DND-41 (cell line): ENCODE measurements at regions not wholly inside any gene's neighbourhood (a gene's known extent, or its start where the extent isn't known, plus 50 kb on each side); places are given as distances from the start of the nearest gene placed in this dataset.

Source experiments
- CTCF ChIP-seq: IDR thresholded peaks from 2 replicates; pipeline ENCODE4 v1.5.1; 2012; ENCODE audit warnings: borderline replicate concordance, low read length, moderate library complexity, mild to moderate bottlenecking; ENCODE audit not compliant: poor library complexity, severe bottlenecking; ENCODE audit errors: extremely low read depth
- EZH2 ChIP-seq: IDR thresholded peaks from 3 replicates; pipeline ENCODE4 v1.6.1; 2012; ENCODE audit warnings: borderline replicate concordance, low read depth, mild to moderate bottlenecking, moderate library complexity, low read length, inconsistent platforms; ENCODE audit not compliant: severe bottlenecking

GRCh38 chr11:33532720-33533385, 167.8 kb downstream of the C11orf91 start:
- no peak for TF ChIP-seq CTCF
- no peak for TF ChIP-seq EZH2
